Lower leg skin (tissue), 4 donors: ENCODE measurements at regions not wholly inside any gene's neighbourhood (a gene's known extent, or its start where the extent isn't known, plus 50 kb on each side); places are given as distances from the start of the nearest gene placed in this dataset.

Source experiments
- DNase-seq, 2 donors: peaks; one replicate each; pipeline ENCODE4 v3.0.0-alpha.2; 2019; ENCODE audit warnings: low spot score in 2 of 2
- H3K4me3 ChIP-seq: fragments of 200-600 bp; sonication (generic); 2 replicates; pipeline ENCODE4 v1.5.1; 2017; ENCODE audit warnings: mild to moderate bottlenecking, low read depth; ENCODE audit not compliant: poor library complexity, severe bottlenecking
- CTCF ChIP-seq, 3 donors: fragments of 450-650 bp; IDR thresholded peaks; one replicate each; pipeline ENCODE4 v1.5.1; 2016; ENCODE audit warnings: antibody characterized with exemption in 3 of 3, mild to moderate bottlenecking in 3 of 3, moderate library complexity in 2 of 3
- POLR2A ChIP-seq, 2 donors: fragments of 450-650 bp; IDR thresholded peaks; one replicate each; pipeline ENCODE4 v1.6.1; 2016 to 2017; ENCODE audit warnings: antibody characterized with exemption in 2 of 2, mild to moderate bottlenecking in 1 of 2, moderate library complexity in 1 of 2
- WGBS, 2 donors: methylation state at CpG; one replicate each; pipeline ENCODE4 v1.1.5; 2018; 5-methylcytosine and 5-hydroxymethylcytosine counted together
- intact Hi-C: fragments of 100-400 bp; cut with DNase I; formaldehyde crosslinking; loops from one replicate; pipeline ENCODE4 v1.15.0; 2023; ENCODE audit warnings: low total_unique reads

GRCh38 chr5:12258549-12258948 lies 354.3 kb upstream of the CTNND2 start:
- H3K4me3 ChIP-seq: no peak overlapping the region
- DNase-seq: no peak
- WGBS, 2 donors: 71 to 76% methylated on average over 2 of the region's 2 CpGs
- intact Hi-C loops: no loop called here
- TF ChIP-seq POLR2A (IDR thresholded peaks at IDR 0.05): no peak
- no peak for TF ChIP-seq CTCF (IDR thresholded peaks at IDR 0.05)

DNA sequence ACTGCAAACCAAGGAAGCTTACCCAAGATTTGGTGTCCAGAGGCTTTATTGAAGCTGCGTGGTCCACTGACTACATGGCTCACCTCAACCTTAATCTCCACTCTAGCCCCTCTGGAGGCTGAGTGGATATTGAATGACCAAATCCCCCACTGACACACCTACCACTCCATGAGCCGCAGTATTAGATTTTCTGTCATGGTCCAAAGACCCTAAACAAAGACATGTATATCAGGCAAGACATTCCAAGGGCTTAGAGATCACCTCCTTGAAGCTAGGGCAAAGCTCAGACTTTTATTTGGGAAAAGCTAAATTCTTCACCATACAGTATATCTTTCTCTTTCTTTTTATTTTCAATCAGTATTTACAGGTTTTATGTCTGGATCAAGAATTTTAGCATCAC lies 346.2 kb upstream of the CTNND2 start:
- no peak overlapping the region for H3K4me3 ChIP-seq
- TF ChIP-seq POLR2A (IDR thresholded peaks at IDR 0.05) (no peak), CTCF (IDR thresholded peaks at IDR 0.05) (no peak)
- intact Hi-C loops: no loop called here
- no peak for DNase-seq
- WGBS, 2 donors: 75 to 77% methylated on average over 2 of the region's 2 CpGs

GRCh38 chr5:12248831-12249230 lies 344.6 kb upstream of the CTNND2 start:
- WGBS, 2 donors: 73 to 83% methylated on average over 3 of the region's 3 CpGs
- no peak for DNase-seq
- intact Hi-C loops: no loop called here
- H3K4me3 ChIP-seq: no peak overlapping the region
- no peak for TF ChIP-seq CTCF (IDR thresholded peaks at IDR 0.05)
- TF ChIP-seq POLR2A (IDR thresholded peaks at IDR 0.05): no peak

DNA sequence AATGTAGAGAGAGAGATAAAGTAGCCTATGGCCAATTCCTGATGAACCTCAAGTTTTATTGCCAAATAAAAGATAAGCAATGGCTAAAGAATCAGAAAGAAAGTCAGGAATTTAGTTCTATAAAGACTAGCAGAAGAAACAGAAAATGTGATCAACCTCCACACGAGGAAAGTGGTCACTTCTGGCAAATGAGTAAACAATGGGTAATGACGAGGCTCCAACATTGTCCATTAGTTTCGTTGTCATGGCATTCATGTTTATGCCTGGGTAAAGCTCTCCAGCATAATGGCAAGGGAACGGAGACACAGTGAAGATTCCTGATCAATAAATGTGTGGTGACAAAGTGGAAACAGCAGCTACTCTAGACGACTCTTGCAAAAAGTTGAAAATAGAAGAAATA lies 341.8 kb upstream of the CTNND2 start:
- 84 to 89% methylated on average over 5 of the region's 5 CpGs for WGBS, 2 donors
- intact Hi-C loops: no loop called here
- TF ChIP-seq POLR2A (IDR thresholded peaks at IDR 0.05): no peak
- DNase-seq: no peak
- H3K4me3 ChIP-seq: no peak overlapping the region

GRCh38 chr5:12245429-12245828 lies 341.2 kb upstream of the CTNND2 start:
- DNase-seq: no peak
- TF ChIP-seq POLR2A (IDR thresholded peaks at IDR 0.05) (no peak), CTCF (IDR thresholded peaks at IDR 0.05) (no peak)
- H3K4me3 ChIP-seq: no peak overlapping the region
- WGBS, 2 donors: 91 to 92% methylated on average over 3 of the region's 3 CpGs
- intact Hi-C loops: no loop called here

DNA sequence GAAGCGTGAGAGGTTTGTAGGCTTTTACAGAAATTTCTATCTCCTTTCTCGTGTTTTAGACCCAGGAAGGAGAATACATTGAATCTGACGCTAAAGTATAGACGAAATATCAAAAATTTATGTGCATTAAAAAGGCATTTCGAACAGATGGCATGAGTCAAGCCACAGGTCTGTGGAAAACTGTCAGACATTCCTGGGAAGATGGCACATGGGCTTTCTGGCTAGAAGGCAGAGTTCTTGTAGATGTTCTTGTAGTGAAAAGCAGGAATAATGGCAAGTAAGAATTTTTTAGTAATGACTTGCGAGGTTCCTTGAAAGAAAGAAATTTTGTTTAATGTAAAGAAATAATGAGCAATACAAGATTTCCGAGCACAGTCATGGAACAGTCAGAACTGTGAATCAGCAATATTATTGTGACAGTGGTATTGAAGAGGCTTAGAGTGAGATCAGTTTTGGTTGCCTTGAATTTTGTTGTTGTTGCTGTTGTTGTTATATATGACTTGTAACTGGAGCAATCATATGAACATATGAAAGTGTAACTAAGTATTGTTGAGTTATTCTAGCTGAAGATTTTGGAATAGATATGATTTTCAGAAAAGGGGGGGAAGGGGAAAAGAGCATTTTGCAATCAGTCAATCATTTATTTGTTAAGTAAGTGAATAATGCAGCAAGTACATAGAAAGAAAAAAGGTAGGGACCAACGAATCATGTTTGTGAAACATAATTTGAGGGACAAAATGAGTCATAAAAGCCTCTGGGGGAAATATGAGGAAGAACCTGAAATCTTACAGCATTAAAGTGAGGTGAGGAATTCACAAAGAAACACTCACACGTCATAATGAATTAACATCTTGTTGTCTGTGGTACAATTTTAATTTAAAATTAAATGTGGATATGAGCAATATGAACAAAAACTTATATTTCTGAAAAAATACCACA lies 339.0 kb upstream of the CTNND2 start:
- intact Hi-C loops: no loop called here
- 62 to 67% methylated on average over 9 of the region's 9 CpGs for WGBS, 2 donors
- DNase-seq: no peak

More for the DNA sequence above, 339.0 kb upstream of the CTNND2 start:
- no peak overlapping the region for H3K4me3 ChIP-seq
- TF ChIP-seq CTCF (IDR thresholded peaks at IDR 0.05) (no peak), POLR2A (IDR thresholded peaks at IDR 0.05) (no peak)
